ENCODE measurements at regions not wholly inside any gene's neighbourhood (a gene's known extent, or its start where the extent isn't known, plus 50 kb on each side); places are given as distances from the start of the nearest gene placed in this dataset.

DNA sequence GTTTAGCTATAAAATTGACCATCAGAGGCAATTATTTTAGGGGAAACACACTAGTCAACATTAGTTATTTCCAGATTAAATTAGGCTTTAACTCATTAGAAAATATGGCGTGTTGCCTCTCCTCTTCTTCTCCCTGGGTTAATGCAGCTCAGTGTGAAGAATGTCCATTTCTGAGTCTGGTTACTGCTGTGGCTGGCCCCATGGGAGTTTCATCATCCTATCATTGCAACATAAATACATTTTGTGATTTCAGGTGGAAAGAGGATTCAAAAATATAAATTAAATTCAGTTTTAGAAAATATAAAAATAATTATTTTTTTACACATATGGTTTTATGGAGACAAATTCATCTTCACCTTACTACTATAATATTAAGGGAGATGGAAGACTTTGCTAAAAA is 288.5 kb upstream of the ARSJ start:
- peaks cover 2% of the 10 kb centered on the region for H3K27me3 Mint-ChIP-seq
- H3K9me3 Mint-ChIP-seq (ENCODE audit: low read depth), result no peaks in the 10 kb centered on the region
- H3K27ac Mint-ChIP-seq, result no peak overlapping the region
- peaks cover 3% of the 10 kb centered on the region for H3K4me1 Mint-ChIP-seq (ENCODE audit: low read depth)
- H3K4me3 Mint-ChIP-seq, result no peak overlapping the region
- no peaks in the 10 kb centered on the region for H3K36me3 Mint-ChIP-seq

DNA sequence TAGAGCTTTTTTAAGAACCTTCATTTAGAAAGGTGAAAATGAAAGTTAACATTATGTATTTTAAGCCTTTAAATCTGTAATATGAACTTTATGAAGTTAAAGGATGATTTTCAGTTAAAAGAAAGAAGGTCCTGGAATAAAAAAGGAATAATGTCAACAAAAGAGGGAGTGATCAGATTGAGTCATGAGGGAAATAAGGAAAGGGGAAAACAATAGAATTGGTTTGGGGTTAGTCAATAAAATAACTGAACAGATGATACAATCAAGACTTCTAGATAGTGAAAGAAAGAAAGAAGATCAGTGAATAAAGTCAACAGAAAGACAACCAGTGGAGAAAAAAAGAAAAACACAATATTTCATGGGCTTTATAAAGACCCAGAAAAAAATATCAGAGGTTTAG is 291.6 kb upstream of the ARSJ start:
- H3K4me1 Mint-ChIP-seq (ENCODE audit: low read depth), result peaks cover 3% of the 10 kb centered on the region
- no peaks in the 10 kb centered on the region for H3K36me3 Mint-ChIP-seq
- no peak overlapping the region for H3K27ac Mint-ChIP-seq
- no peak overlapping the region for H3K4me3 Mint-ChIP-seq
- peaks cover 2% of the 10 kb centered on the region for H3K27me3 Mint-ChIP-seq
- no peaks in the 10 kb centered on the region for H3K9me3 Mint-ChIP-seq (ENCODE audit: low read depth)

DNA sequence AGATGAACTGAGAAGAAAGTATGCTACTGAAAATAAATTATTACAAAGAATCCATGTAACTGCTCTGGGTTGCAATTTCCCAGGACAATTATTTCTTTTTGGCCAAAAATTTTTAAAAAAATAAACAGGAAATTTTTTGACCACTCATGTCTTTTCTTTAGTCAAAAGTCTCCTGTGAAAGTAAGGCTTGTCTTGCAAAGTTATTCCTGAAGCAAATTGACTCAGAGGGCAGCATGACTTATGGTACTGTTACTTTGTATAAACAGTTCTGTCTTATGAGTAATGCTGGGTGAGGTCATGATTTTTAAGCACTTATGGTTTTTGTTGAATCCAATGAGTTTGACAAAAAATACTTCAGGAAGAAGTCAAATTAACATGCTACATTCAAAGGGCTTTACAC is 292.8 kb upstream of the ARSJ start:
- Mint-ChIP-seq H3K27ac (no peak overlapping the region), H3K4me1 (ENCODE audit: low read depth) (peaks cover 3% of the 10 kb centered on the region), H3K4me3 (no peak overlapping the region), H3K27me3 (no peaks in the 10 kb centered on the region), H3K9me3 (ENCODE audit: low read depth) (no peaks in the 10 kb centered on the region), H3K36me3 (no peaks in the 10 kb centered on the region)

DNA sequence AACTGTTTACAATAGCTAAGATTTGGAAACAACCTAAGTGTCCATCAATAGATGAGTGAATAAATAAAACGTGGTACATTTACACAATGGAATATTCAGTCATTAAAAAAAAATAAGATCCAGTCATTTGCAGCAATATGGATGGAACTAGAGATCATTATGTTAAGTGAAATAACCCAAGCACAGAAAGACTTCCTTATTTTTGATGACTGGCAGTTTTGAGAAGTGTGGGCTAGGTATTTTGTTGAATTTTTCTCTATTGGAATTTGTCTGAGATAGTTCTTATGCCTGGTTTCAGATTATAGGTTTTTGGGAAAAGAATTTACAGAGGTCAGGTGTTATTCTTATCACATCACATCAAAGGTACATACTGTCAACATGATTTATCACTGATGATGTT is 293.8 kb upstream of the ARSJ start:
- Mint-ChIP-seq H3K27me3 (no peaks in the 10 kb centered on the region), H3K4me1 (ENCODE audit: low read depth) (peaks cover 3% of the 10 kb centered on the region), H3K4me3 (no peak overlapping the region), H3K9me3 (ENCODE audit: low read depth) (no peaks in the 10 kb centered on the region), H3K27ac (no peak overlapping the region), H3K36me3 (no peaks in the 10 kb centered on the region)

DNA sequence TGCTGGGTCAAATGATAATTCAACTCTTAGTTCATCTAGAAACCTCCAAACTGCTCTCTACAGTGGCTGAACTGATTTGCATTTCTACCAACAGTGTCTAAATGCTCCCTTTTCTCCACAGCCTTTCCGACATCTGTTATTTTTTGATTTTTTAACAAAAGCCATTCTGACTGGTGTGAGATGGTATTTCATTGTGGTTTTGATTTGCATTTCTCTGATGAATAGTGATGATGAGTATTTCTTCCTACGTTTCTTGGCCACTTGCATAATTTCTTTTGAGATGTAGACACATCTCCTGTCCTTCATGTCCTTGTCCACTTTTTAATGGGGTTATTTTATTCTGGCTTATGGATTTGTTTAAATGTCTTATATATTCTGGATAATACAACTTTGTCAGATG is 298.2 kb upstream of the ARSJ start:
- Mint-ChIP-seq H3K27ac (no peak overlapping the region), H3K27me3 (peaks cover 5% of the 10 kb centered on the region), H3K36me3 (no peaks in the 10 kb centered on the region), H3K4me1 (ENCODE audit: low read depth) (no peaks in the 10 kb centered on the region), H3K9me3 (ENCODE audit: low read depth) (no peaks in the 10 kb centered on the region), H3K4me3 (no peak overlapping the region)

DNA sequence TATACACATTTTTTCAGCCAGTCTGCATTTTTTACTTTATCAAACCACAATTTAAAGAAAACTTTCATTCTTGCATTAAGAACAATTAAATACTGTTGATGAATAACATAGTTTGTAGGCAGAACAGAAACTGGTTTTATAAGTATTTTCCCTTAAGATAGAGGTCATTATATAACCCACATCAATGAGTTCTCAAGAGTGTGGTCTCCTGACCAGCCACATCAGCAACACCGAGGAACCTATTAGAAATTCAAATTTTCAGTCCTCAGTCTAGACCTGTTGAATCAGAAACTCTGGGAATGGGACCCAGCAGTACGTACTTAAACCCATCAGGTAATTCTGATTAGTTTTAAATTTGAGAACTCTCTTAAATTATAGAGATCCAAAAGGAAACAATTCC is 299.6 kb upstream of the ARSJ start:
- no peaks in the 10 kb centered on the region for H3K4me1 Mint-ChIP-seq (ENCODE audit: low read depth)
- H3K27ac Mint-ChIP-seq, result no peak overlapping the region
- peaks cover 5% of the 10 kb centered on the region for H3K27me3 Mint-ChIP-seq

DNA sequence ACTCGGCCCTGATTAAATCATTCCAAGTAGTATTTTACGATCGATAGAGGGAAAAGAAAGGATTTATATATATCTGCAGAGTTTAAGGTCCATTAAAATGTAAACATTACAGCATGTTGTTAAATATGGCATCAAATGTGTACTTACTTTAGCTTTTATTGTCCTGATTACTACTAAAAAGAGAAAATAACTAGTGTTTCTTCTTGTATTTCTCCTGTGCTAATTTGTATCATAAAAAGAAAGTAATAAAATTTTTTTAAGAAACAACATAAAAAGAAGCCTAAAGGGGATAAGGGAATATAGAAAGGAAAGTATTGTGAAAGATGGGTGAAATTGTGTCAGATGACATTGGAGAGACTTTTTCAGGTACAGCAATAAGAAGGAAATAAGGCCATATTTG is 300.3 kb upstream of the ARSJ start:
- H3K36me3 Mint-ChIP-seq, result no peaks in the 10 kb centered on the region
- H3K4me3 Mint-ChIP-seq, result no peak overlapping the region
- no peaks in the 10 kb centered on the region for H3K4me1 Mint-ChIP-seq (ENCODE audit: low read depth)
- no peaks in the 10 kb centered on the region for H3K9me3 Mint-ChIP-seq (ENCODE audit: low read depth)
- H3K27me3 Mint-ChIP-seq, result peaks cover 5% of the 10 kb centered on the region
- H3K27ac Mint-ChIP-seq, result no peak overlapping the region

More for the DNA sequence above, 299.6 kb upstream of the ARSJ start:
- Mint-ChIP-seq H3K36me3 (no peaks in the 10 kb centered on the region), H3K9me3 (ENCODE audit: low read depth) (no peaks in the 10 kb centered on the region), H3K4me3 (no peak overlapping the region)

DNA sequence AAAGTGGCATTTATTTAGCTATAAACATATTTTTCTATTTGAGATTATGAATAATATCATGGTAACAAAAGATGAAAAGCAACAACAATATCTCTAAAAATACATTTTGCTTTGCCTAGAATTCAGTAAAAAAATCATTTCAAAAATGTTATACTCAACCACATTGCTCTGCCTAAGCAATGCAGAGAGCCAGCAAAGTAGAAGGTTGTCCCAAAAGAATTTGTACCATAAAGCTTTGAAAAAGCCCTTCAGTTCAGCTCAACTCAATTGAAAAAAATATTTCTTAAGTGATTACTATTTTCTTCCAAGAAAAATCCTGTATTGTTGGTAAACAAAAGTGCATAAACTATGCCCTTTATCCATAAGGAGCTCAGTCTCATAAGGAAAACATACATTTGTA is 301.2 kb upstream of the ARSJ start:
- peaks cover 5% of the 10 kb centered on the region for H3K27me3 Mint-ChIP-seq
- H3K27ac Mint-ChIP-seq, result no peak overlapping the region
- no peaks in the 10 kb centered on the region for H3K9me3 Mint-ChIP-seq (ENCODE audit: low read depth)
- H3K4me1 Mint-ChIP-seq (ENCODE audit: low read depth), result no peaks in the 10 kb centered on the region
- no peak overlapping the region for H3K4me3 Mint-ChIP-seq
- H3K36me3 Mint-ChIP-seq, result no peaks in the 10 kb centered on the region

DNA sequence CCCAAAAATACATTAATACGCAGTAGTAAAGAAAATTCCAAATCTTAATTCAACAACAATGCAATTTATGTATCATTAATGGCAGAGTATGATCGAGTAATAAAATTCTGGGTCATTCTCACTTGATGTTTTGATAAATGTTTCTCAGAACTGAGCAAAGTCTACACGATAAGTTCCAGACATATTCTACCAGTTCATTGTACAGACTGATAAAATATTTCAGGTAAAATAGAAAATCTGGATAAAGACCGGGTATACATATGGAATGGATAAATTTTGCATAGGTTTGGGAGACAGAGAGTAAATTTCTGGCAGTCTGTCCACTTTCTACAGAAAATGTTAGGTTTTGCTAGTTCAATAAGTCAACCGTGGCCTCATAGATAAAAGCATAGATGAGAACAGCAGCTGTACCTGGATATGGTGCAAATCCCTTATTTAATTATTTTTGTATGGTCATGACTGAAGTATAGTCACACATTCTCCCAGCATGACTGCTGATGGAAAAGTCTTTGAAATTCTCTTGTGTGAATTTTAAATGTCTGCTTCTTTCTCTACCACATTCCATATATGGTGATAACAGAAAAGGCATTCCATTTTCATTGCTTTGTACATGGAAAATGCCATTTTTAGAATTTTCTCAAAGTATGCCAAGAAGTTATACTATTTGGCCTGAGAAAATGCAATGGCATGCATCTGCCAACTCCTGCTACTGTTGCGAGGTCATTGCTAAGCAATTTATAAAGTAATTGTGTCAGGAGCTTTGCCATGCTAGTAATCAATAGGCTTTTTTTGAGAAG is 301.9 kb upstream of the ARSJ start:
- Mint-ChIP-seq H3K27me3 (peaks cover 5% of the 10 kb centered on the region), H3K4me3 (no peak overlapping the region)

DNA sequence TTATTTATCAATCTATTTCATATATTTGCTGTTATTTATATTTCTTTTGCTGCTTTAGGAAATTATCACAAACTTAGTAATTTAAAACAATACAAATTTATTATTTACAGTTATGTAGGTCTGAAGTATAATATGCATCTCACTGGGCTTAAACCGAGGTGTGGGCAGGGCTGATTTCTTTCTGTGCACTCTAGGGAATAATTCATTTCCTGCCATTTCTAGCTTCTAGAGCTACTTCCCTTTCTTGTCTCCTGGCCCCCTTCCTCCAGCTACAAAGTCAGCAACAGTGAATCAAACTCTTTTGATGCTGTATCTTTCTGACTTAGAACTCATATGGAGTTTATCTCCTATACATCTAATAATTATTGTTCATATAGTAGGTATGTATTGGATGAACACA is 303.5 kb upstream of the ARSJ start:
- H3K36me3 Mint-ChIP-seq, result no peaks in the 10 kb centered on the region
- H3K4me3 Mint-ChIP-seq, result no peak overlapping the region
- H3K4me1 Mint-ChIP-seq (ENCODE audit: low read depth), result no peaks in the 10 kb centered on the region
- no peaks in the 10 kb centered on the region for H3K9me3 Mint-ChIP-seq (ENCODE audit: low read depth)
- peaks cover 5% of the 10 kb centered on the region for H3K27me3 Mint-ChIP-seq
- H3K27ac Mint-ChIP-seq, result no peak overlapping the region

More for the DNA sequence above, 301.9 kb upstream of the ARSJ start:
- Mint-ChIP-seq H3K36me3 (no peaks in the 10 kb centered on the region), H3K4me1 (ENCODE audit: low read depth) (no peaks in the 10 kb centered on the region), H3K9me3 (ENCODE audit: low read depth) (no peaks in the 10 kb centered on the region), H3K27ac (no peak overlapping the region)

DNA sequence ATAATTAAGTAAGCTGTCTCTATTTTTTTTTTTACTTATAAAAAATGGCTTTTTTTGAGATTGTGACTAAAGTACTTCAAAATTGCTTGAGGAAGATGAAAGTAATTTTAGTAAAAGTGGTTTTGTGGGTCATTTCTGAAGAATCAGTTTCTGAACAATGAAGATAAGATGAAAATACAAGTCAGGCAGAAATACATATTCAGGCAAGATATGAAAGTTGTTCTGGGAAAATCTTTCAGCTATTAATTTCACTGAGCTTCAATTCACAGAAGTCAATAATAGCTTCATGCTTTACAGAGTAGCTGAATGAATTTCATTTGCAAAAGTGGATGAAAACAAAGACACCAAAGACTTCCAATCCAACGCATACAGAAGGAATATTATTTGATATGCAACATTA is 305.2 kb upstream of the ARSJ start:
- H3K36me3 Mint-ChIP-seq, result no peaks in the 10 kb centered on the region
- H3K4me1 Mint-ChIP-seq (ENCODE audit: low read depth), result no peaks in the 10 kb centered on the region
- no peak overlapping the region for H3K27ac Mint-ChIP-seq
- H3K27me3 Mint-ChIP-seq, result peaks cover 3% of the 10 kb centered on the region
- no peak overlapping the region for H3K4me3 Mint-ChIP-seq
- H3K9me3 Mint-ChIP-seq (ENCODE audit: low read depth), result no peaks in the 10 kb centered on the region

DNA sequence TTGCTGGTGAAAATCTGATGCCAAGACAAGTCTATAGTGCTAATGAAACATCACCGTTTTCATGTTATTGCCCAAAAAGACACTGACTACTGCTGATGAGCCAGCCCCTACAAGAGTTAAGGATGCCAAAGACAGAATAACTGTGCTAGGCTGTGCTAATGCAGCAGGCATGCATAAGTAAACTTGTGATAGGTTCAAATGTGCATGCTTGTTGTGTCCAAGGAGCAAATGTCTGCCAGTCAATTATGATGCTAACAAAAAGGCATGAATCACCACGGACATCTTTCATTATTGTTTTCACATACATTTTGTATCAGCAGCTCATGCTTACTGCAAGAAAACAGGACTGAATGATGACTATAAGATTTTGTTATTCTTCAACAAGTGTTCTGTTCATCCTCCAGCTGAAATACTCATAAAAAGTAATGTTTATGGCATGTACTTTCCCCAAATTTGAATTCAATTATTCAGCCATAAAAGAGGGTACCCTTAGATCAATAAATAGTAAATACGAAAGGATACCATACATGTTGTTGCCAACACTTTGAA is 306.9 kb upstream of the ARSJ start:
- no peak overlapping the region for H3K4me3 Mint-ChIP-seq
- H3K9me3 Mint-ChIP-seq (ENCODE audit: low read depth), result no peaks in the 10 kb centered on the region
- no peaks in the 10 kb centered on the region for H3K4me1 Mint-ChIP-seq (ENCODE audit: low read depth)
- no peak overlapping the region for H3K27ac Mint-ChIP-seq
- H3K27me3 Mint-ChIP-seq, result no peaks in the 10 kb centered on the region
- H3K36me3 Mint-ChIP-seq, result no peaks in the 10 kb centered on the region

DNA sequence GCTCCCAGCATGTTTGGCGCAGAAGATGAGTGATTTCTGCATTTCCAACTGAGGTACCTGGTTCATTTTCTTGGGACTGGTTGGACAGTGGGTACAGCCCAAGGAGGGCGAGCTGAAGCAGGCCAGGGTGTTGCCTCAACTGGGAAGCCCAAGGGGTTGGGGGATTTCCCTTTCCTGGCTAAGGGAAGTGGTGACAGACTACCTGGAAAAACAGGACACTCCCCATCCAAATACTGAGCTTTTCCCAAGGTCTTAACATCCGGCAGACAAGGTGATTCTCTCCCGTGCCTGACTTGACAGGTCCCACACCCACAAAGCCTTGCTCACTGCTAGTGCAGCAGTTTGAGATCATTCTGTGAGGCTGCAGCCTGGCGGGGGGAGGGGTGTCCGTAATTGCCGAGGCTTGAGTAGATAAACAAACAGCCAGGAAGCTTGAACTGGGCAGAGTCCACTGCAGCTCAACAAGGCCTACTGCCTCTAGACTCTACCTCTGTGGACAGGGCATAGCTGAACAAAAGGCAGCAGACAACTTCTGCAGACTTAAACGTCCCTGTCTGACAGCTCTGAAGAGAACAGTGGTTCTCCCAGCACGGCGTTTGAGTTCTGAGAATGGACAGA is 307.7 kb upstream of the ARSJ start:
- H3K27me3 Mint-ChIP-seq, result no peaks in the 10 kb centered on the region
- H3K9me3 Mint-ChIP-seq (ENCODE audit: low read depth), result peaks cover 1% of the 10 kb centered on the region
- H3K4me3 Mint-ChIP-seq, result no peak overlapping the region
- H3K36me3 Mint-ChIP-seq, result no peaks in the 10 kb centered on the region
- no peaks in the 10 kb centered on the region for H3K4me1 Mint-ChIP-seq (ENCODE audit: low read depth)
- H3K27ac Mint-ChIP-seq, result no peak overlapping the region

DNA sequence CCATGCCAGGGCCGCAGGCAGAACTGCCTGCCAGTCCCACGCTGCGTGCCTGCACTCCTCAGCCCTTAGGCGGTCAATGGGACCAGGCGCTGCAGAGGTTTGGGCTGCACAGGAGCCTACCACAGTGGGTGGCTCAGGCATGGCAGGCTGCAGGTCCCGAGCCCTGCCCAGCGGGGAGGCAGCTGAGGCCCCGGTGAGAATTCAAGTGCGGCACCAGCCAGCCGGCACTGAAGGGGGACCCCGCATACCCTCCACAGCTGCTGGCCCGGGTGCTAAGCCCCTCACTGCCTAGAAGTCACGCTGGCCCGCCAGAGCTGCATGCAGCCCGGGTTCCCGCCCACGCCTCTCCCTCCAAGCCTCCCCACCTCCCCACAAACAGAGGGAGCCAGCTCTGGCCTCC is 302.5 kb upstream of the UGT8 start:
- Mint-ChIP-seq H3K4me3 (no peak overlapping the region), H3K27me3 (no peaks in the 10 kb centered on the region), H3K36me3 (peaks cover 2% of the 10 kb centered on the region), H3K4me1 (ENCODE audit: low read depth) (no peaks in the 10 kb centered on the region), H3K27ac (no peak overlapping the region), H3K9me3 (ENCODE audit: low read depth) (peaks cover 18% of the 10 kb centered on the region)

DNA sequence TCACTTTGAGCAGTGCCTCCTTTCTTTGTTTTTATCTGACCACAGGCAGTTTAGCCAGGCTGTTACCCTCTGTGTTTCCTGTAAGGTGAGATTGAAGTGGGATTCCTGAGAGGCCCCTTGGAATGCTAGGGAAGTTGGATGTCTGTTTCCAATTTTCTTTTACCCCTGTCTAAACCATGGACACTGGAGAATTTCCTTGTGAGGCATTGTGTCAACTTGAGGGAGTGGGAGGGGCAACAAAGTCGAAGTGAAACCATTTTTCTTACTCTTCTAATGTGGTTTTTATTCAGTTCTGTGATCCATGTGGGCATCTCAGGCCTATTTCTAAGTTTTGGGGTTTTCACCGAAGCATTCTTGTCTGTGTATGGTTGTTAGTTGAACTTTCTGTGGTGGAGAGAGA is 296.1 kb upstream of the UGT8 start:
- Mint-ChIP-seq H3K4me1 (ENCODE audit: low read depth) (no peaks in the 10 kb centered on the region), H3K9me3 (ENCODE audit: low read depth) (peaks cover 9% of the 10 kb centered on the region), H3K4me3 (no peak overlapping the region), H3K36me3 (peaks cover 2% of the 10 kb centered on the region), H3K27ac (no peak overlapping the region), H3K27me3 (peaks cover 2% of the 10 kb centered on the region)

DNA sequence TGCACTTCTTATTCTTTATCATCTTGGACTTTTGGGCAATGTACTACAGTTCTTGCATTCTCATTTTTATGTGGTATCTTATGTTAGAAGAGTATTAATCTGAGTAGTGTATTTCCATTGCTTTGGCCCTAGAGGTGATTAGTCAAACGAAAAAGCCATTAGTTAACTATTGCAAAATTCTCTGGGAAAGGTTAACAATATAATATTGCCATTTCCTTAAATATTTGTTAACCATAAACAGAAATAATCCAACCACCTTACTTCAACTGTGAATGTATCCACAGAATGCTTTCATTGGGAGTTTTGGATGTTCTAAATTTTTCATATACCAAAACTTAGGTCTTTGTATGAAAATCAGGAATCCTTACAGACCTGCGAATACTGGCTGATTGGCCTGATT is 294.6 kb upstream of the UGT8 start:
- H3K36me3 Mint-ChIP-seq, result peaks cover 2% of the 10 kb centered on the region
- H3K4me1 Mint-ChIP-seq (ENCODE audit: low read depth), result no peaks in the 10 kb centered on the region
- H3K27me3 Mint-ChIP-seq, result peaks cover 2% of the 10 kb centered on the region
- no peak overlapping the region for H3K27ac Mint-ChIP-seq
- H3K9me3 Mint-ChIP-seq (ENCODE audit: low read depth), result peaks cover 9% of the 10 kb centered on the region
- H3K4me3 Mint-ChIP-seq, result no peak overlapping the region

Measured in activated naive CD8-positive, alpha-beta T cell (primary cell).